Neural crest cell (in vitro differentiated cells): ENCODE measurements at regions not wholly inside any gene's neighbourhood (a gene's known extent, or its start where the extent isn't known, plus 50 kb on each side); places are given as distances from the start of the nearest gene placed in this dataset.

Source experiments
- DNase-seq: peaks from one replicate; pipeline ENCODE4 v3.0.0; 2021; ENCODE audit warnings: low read depth, mixed read lengths, low spot score
- H3K27ac Mint-ChIP-seq: one replicate; pipeline ENCODE4 v1.8.0; 2021; ENCODE audit warnings: mild to moderate bottlenecking, mixed read lengths; ENCODE audit not compliant: unreplicated experiment
- H3K27me3 Mint-ChIP-seq: 2 replicates; pipeline ENCODE4 v1.8.0; 2021; ENCODE audit warnings: low read depth, mild to moderate bottlenecking, mixed read lengths
- H3K36me3 Mint-ChIP-seq: 2 replicates; pipeline ENCODE4 v1.8.0; 2021; ENCODE audit warnings: low read depth, mild to moderate bottlenecking, mixed read lengths
- H3K4me1 Mint-ChIP-seq: 2 replicates; pipeline ENCODE4 v1.8.0; 2021; ENCODE audit warnings: mixed read lengths
- H3K4me3 Mint-ChIP-seq: one replicate; pipeline ENCODE4 v1.8.0; 2021; ENCODE audit warnings: mild to moderate bottlenecking, mixed read lengths
- H3K9me3 Mint-ChIP-seq: 2 replicates; pipeline ENCODE4 v1.8.0; 2021; ENCODE audit warnings: mixed read lengths
- CTCF ChIP-seq: fragments of 200-600 bp; sonication (generic); conservative IDR thresholded peaks from 2 replicates; pipeline ENCODE4 v1.5.0; 2021; ENCODE audit warnings: antibody characterized with exemption, mild to moderate bottlenecking

GRCh38 chr9:87255431-87256155 is 242.1 kb upstream of the DAPK1 start:
- Mint-ChIP-seq H3K36me3 (no peaks in the 10 kb centered on the region), H3K27ac (no peak overlapping the region), H3K27me3 (no peaks in the 10 kb centered on the region), H3K9me3 (no peaks in the 10 kb centered on the region), H3K4me1 (peaks cover 3% of the 10 kb centered on the region), H3K4me3 (no peak overlapping the region)
- DNase-seq, result no peak
- no peak for TF ChIP-seq CTCF

GRCh38 chr9:87256973-87257372 is 240.7 kb upstream of the DAPK1 start:
- no peaks in the 10 kb centered on the region for H3K36me3 Mint-ChIP-seq
- no peaks in the 10 kb centered on the region for H3K27me3 Mint-ChIP-seq
- H3K27ac Mint-ChIP-seq, result no peak overlapping the region
- peaks cover 3% of the 10 kb centered on the region for H3K4me1 Mint-ChIP-seq
- no peak overlapping the region for H3K4me3 Mint-ChIP-seq
- TF ChIP-seq CTCF, result no peak
- H3K9me3 Mint-ChIP-seq, result no peaks in the 10 kb centered on the region
- no peak for DNase-seq

- no peaks in the 10 kb centered on the region for H3K27me3 Mint-ChIP-seq
- no peak for TF ChIP-seq CTCF
- no peak overlapping the region for H3K27ac Mint-ChIP-seq
- H3K36me3 Mint-ChIP-seq, result no peaks in the 10 kb centered on the region
- peaks cover 3% of the 10 kb centered on the region for H3K9me3 Mint-ChIP-seq
- DNase-seq, result no peak
- H3K4me1 Mint-ChIP-seq, result peaks cover 3% of the 10 kb centered on the region
- no peak overlapping the region for H3K4me3 Mint-ChIP-seq
Measured at GRCh38 chr9:87259543-87260518, 237.8 kb upstream of the DAPK1 start.

- TF ChIP-seq CTCF, result no peak
- Mint-ChIP-seq H3K36me3 (no peaks in the 10 kb centered on the region), H3K4me1 (no peaks in the 10 kb centered on the region), H3K9me3 (peaks cover 3% of the 10 kb centered on the region), H3K27me3 (no peaks in the 10 kb centered on the region), H3K4me3 (no peak overlapping the region), H3K27ac (no peak overlapping the region)
- no peak for DNase-seq
Measured at GRCh38 chr9:87263291-87263690, 234.4 kb upstream of the DAPK1 start.

- Mint-ChIP-seq H3K4me3 (no peak overlapping the region), H3K27me3 (no peaks in the 10 kb centered on the region), H3K36me3 (no peaks in the 10 kb centered on the region), H3K9me3 (peaks cover 3% of the 10 kb centered on the region), H3K27ac (no peak overlapping the region), H3K4me1 (peaks cover 22% of the 10 kb centered on the region)
- TF ChIP-seq CTCF, result no peak
- no peak for DNase-seq
Measured at GRCh38 chr9:87266697-87267096, 231.0 kb upstream of the DAPK1 start.
